Activated CD4-positive, alpha-beta T cell treated with anti-CD3 and anti-CD28 coated beads, Interleukin-2, amount 10 ng/mL, durations not matched to agents 24 days and 14 days (primary cell): ENCODE measurements at regions not wholly inside any gene's neighbourhood (a gene's known extent, or its start where the extent isn't known, plus 50 kb on each side); places are given as distances from the start of the nearest gene placed in this dataset.
A peak's percentile ranks its signal among the peaks of the same experiment; 100 is the strongest.

Source experiments
- DNase-seq: peaks from one replicate; pipeline ENCODE4 v3.0.0; 2022
- H3K27ac Mint-ChIP-seq: one replicate; pipeline ENCODE4 v1.8.0; 2022; ENCODE audit warnings: mild to moderate bottlenecking, mixed read lengths
- H3K27me3 Mint-ChIP-seq: one replicate; pipeline ENCODE4 v1.8.0; 2022; ENCODE audit warnings: mixed read lengths
- H3K36me3 Mint-ChIP-seq: one replicate; pipeline ENCODE4 v1.8.0; 2022; ENCODE audit warnings: low read depth, mild to moderate bottlenecking, mixed read lengths
- H3K4me1 Mint-ChIP-seq: one replicate; pipeline ENCODE4 v1.8.0; 2021; ENCODE audit warnings: mixed read lengths
- H3K4me3 Mint-ChIP-seq: one replicate; pipeline ENCODE4 v1.8.0; 2022; ENCODE audit warnings: mild to moderate bottlenecking, moderate library complexity, mixed read lengths
- H3K9me3 Mint-ChIP-seq: one replicate; pipeline ENCODE4 v1.8.0; 2021; ENCODE audit warnings: mixed read lengths
- intact Hi-C: fragments of 100-400 bp; cut with micrococcal nuclease; formaldehyde crosslinking; loops from one replicate; pipeline ENCODE4 v1.15.1; 2023

- Mint-ChIP-seq H3K36me3 (no peaks in the 10 kb centered on the region), H3K4me1 (peaks cover 8% of the 10 kb centered on the region), H3K4me3 (peak overlapping the region; percentile 76), H3K9me3 (no peaks in the 10 kb centered on the region), H3K27ac (no peak overlapping the region), H3K27me3 (peaks cover 74% of the 10 kb centered on the region)
- intact Hi-C loops = no loop called here
- DNase-seq = peak; percentile 61
These were observed 75.3 kb upstream of the TBCA start for GRCh38 chr5:77851176-77852067.

- Mint-ChIP-seq H3K9me3 (no peaks in the 10 kb centered on the region), H3K4me3 (peak overlapping the region; percentile 76), H3K27ac (no peak overlapping the region), H3K4me1 (peaks cover 8% of the 10 kb centered on the region), H3K27me3 (peaks cover 75% of the 10 kb centered on the region), H3K36me3 (no peaks in the 10 kb centered on the region)
- no peak for DNase-seq
- intact Hi-C loops = no loop called here
These were observed 74.5 kb upstream of the TBCA start for GRCh38 chr5:77850536-77851175.

- Mint-ChIP-seq H3K27ac (no peak overlapping the region), H3K9me3 (no peaks in the 10 kb centered on the region), H3K4me1 (peaks cover 11% of the 10 kb centered on the region), H3K4me3 (no peak overlapping the region), H3K36me3 (no peaks in the 10 kb centered on the region), H3K27me3 (peaks cover 77% of the 10 kb centered on the region)
- intact Hi-C loops = loop anchor here (1.0 kb wide), 1 partner anchor 42 kb away; no protein-coding TSS in a partner anchor
- DNase-seq = no peak
These were observed 73.3 kb upstream of the TBCA start for GRCh38 chr5:77849308-77849900.

GRCh38 chr5:77847814-77848290 is 71.7 kb upstream of the TBCA start:
- H3K27me3 Mint-ChIP-seq = peaks cover 77% of the 10 kb centered on the region
- DNase-seq = no peak
- no peak overlapping the region for H3K27ac Mint-ChIP-seq
- intact Hi-C loops = no loop called here
- no peaks in the 10 kb centered on the region for H3K9me3 Mint-ChIP-seq
- no peaks in the 10 kb centered on the region for H3K36me3 Mint-ChIP-seq
- H3K4me3 Mint-ChIP-seq = no peak overlapping the region
- peaks cover 11% of the 10 kb centered on the region for H3K4me1 Mint-ChIP-seq

GRCh38 chr5:77847129-77847460 is 71.0 kb upstream of the TBCA start:
- H3K4me3 Mint-ChIP-seq = no peak overlapping the region
- intact Hi-C loops = no loop called here
- peaks cover 5% of the 10 kb centered on the region for H3K4me1 Mint-ChIP-seq
- H3K27me3 Mint-ChIP-seq = peaks cover 78% of the 10 kb centered on the region
- no peaks in the 10 kb centered on the region for H3K9me3 Mint-ChIP-seq
- H3K27ac Mint-ChIP-seq = no peak overlapping the region
- H3K36me3 Mint-ChIP-seq = no peaks in the 10 kb centered on the region
- DNase-seq = no peak

- intact Hi-C loops = no loop called here
- no peak for DNase-seq
- Mint-ChIP-seq H3K36me3 (no peaks in the 10 kb centered on the region), H3K9me3 (no peaks in the 10 kb centered on the region), H3K27ac (no peak overlapping the region), H3K4me1 (peaks cover 5% of the 10 kb centered on the region), H3K27me3 (peaks cover 80% of the 10 kb centered on the region), H3K4me3 (no peak overlapping the region)
These were observed 70.4 kb upstream of the TBCA start for GRCh38 chr5:77846422-77847128.

GRCh38 chr5:77845324-77845646 is 69.1 kb upstream of the TBCA start:
- Mint-ChIP-seq H3K36me3 (no peaks in the 10 kb centered on the region), H3K27ac (no peak overlapping the region), H3K4me1 (peaks cover 5% of the 10 kb centered on the region), H3K9me3 (no peaks in the 10 kb centered on the region), H3K4me3 (peak overlapping the region; percentile 49), H3K27me3 (peaks cover 75% of the 10 kb centered on the region)
- no peak for DNase-seq
- intact Hi-C loops = no loop called here

- DNase-seq = no peak
- peak overlapping the region; percentile 49 for H3K4me3 Mint-ChIP-seq
- H3K36me3 Mint-ChIP-seq = no peaks in the 10 kb centered on the region
- no peaks in the 10 kb centered on the region for H3K9me3 Mint-ChIP-seq
- H3K27ac Mint-ChIP-seq = no peak overlapping the region
- intact Hi-C loops = no loop called here
- peaks cover 5% of the 10 kb centered on the region for H3K4me1 Mint-ChIP-seq
- H3K27me3 Mint-ChIP-seq = peaks cover 70% of the 10 kb centered on the region
These were observed 68.6 kb upstream of the TBCA start for GRCh38 chr5:77844623-77845323.

GRCh38 chr5:77844373-77844622 is 68.2 kb upstream of the TBCA start:
- Mint-ChIP-seq H3K36me3 (no peaks in the 10 kb centered on the region), H3K4me1 (peaks cover 5% of the 10 kb centered on the region), H3K27ac (no peak overlapping the region), H3K9me3 (no peaks in the 10 kb centered on the region), H3K4me3 (peak overlapping the region; percentile 44), H3K27me3 (peaks cover 72% of the 10 kb centered on the region)
- intact Hi-C loops = no loop called here
- DNase-seq = no peak

- Mint-ChIP-seq H3K36me3 (no peaks in the 10 kb centered on the region), H3K9me3 (no peaks in the 10 kb centered on the region), H3K27me3 (peaks cover 77% of the 10 kb centered on the region), H3K27ac (no peak overlapping the region), H3K4me3 (peak overlapping the region; percentile 44), H3K4me1 (peaks cover 5% of the 10 kb centered on the region)
- no peak for DNase-seq
- intact Hi-C loops = loop anchor here (2.0 kb wide), 1 partner anchor 199 kb away; no protein-coding TSS in a partner anchor
These were observed 67.6 kb upstream of the TBCA start for GRCh38 chr5:77843570-77844372.

- peaks cover 69% of the 10 kb centered on the region for H3K27me3 Mint-ChIP-seq
These were observed 66.1 kb upstream of the TBCA start for GRCh38 chr5:77842243-77842642.

GRCh38 chr5:77841616-77842015 is 65.5 kb upstream of the TBCA start:
- Mint-ChIP-seq H3K27me3 (peaks cover 64% of the 10 kb centered on the region), H3K27ac (no peak overlapping the region), H3K4me3 (no peak overlapping the region), H3K9me3 (no peaks in the 10 kb centered on the region), H3K4me1 (peaks cover 5% of the 10 kb centered on the region), H3K36me3 (no peaks in the 10 kb centered on the region)
- no peak for DNase-seq
- intact Hi-C loops = loop anchor here (2.0 kb wide), 1 partner anchor 197 kb away; no protein-coding TSS in a partner anchor

More at GRCh38 chr5:77842243-77842642, 66.1 kb upstream of the TBCA start:
- DNase-seq = no peak
- H3K4me1 Mint-ChIP-seq = peaks cover 5% of the 10 kb centered on the region
- H3K27ac Mint-ChIP-seq = no peak overlapping the region
- intact Hi-C loops = loop anchor here (2.0 kb wide), 1 partner anchor 197 kb away; no protein-coding TSS in a partner anchor
- H3K9me3 Mint-ChIP-seq = no peaks in the 10 kb centered on the region
- H3K36me3 Mint-ChIP-seq = no peaks in the 10 kb centered on the region
- H3K4me3 Mint-ChIP-seq = no peak overlapping the region

GRCh38 chr5:77840930-77841329 is 64.8 kb upstream of the TBCA start:
- no peak overlapping the region for H3K4me3 Mint-ChIP-seq
- no peaks in the 10 kb centered on the region for H3K9me3 Mint-ChIP-seq
- no peak for DNase-seq
- H3K27me3 Mint-ChIP-seq = peaks cover 59% of the 10 kb centered on the region
- no peaks in the 10 kb centered on the region for H3K36me3 Mint-ChIP-seq
- intact Hi-C loops = no loop called here
- no peak overlapping the region for H3K27ac Mint-ChIP-seq
- H3K4me1 Mint-ChIP-seq = peaks cover 5% of the 10 kb centered on the region
